Activated naive CD8-positive, alpha-beta T cell treated with anti-CD3 and anti-CD28 coated beads, Interleukin-2, amount 10 ng/mL, durations not matched to agents 7 days and 5 days (primary cell): ENCODE measurements at regions not wholly inside any gene's neighbourhood (a gene's known extent, or its start where the extent isn't known, plus 50 kb on each side); places are given as distances from the start of the nearest gene placed in this dataset.

Experiments used
- ATAC-seq: fragments of 150-1000 bp; cut with Tn5 transposase; one replicate; pipeline ENCODE4 v1.10.0; 2021; ENCODE audit warnings: low read depth, moderate library complexity
- POLR2A ChIA-PET: fragments of 350-600 bp; sonication (Branson Sonifier 250); formaldehyde crosslinking; loops from one replicate; lab custom pipeline; 2021; ENCODE audit warnings: antibody characterized with exemption; lab: Charles Lee
- DNase-seq: peaks from one replicate; pipeline ENCODE4 v3.0.0; 2021
- H3K27ac Mint-ChIP-seq: one replicate; pipeline ENCODE4 v1.8.0; 2022; ENCODE audit warnings: mild to moderate bottlenecking, mixed read lengths
- H3K27me3 Mint-ChIP-seq: one replicate; pipeline ENCODE4 v1.8.0; 2022; ENCODE audit warnings: mild to moderate bottlenecking, moderate library complexity, mixed read lengths
- H3K36me3 Mint-ChIP-seq: one replicate; pipeline ENCODE4 v1.8.0; 2021; ENCODE audit warnings: mild to moderate bottlenecking, mixed read lengths
- H3K4me1 Mint-ChIP-seq: one replicate; pipeline ENCODE4 v1.8.0; 2021; ENCODE audit warnings: mixed read lengths
- H3K4me3 Mint-ChIP-seq: one replicate; pipeline ENCODE4 v1.8.0; 2022; ENCODE audit warnings: mild to moderate bottlenecking, moderate library complexity, mixed read lengths
- H3K9me3 Mint-ChIP-seq: one replicate; pipeline ENCODE4 v1.8.0; 2021; ENCODE audit warnings: mixed read lengths

GRCh38 chr1:109822749-109823542 is 59.2 kb upstream of the EPS8L3 start:
- H3K4me3 Mint-ChIP-seq, result no peak overlapping the region
- no peaks in the 10 kb centered on the region for H3K36me3 Mint-ChIP-seq
- DNase-seq, result no peak
- H3K27ac Mint-ChIP-seq, result peak overlapping the region; percentile 51
- no peak for ATAC-seq
- no peaks in the 10 kb centered on the region for H3K9me3 Mint-ChIP-seq
- POLR2A ChIA-PET, result interaction anchor here (0.7 kb wide), 1 partner anchor 14 kb away, joined by 3 read pairs; no protein-coding TSS in a partner anchor
- no peaks in the 10 kb centered on the region for H3K27me3 Mint-ChIP-seq
- H3K4me1 Mint-ChIP-seq, result peaks cover 40% of the 10 kb centered on the region

GRCh38 chr1:109821831-109822745 is 58.4 kb upstream of the EPS8L3 start:
- H3K9me3 Mint-ChIP-seq, result no peaks in the 10 kb centered on the region
- DNase-seq (no peak), ATAC-seq (no peak)
- H3K4me3 Mint-ChIP-seq, result no peak overlapping the region
- H3K27me3 Mint-ChIP-seq, result no peaks in the 10 kb centered on the region
- H3K4me1 Mint-ChIP-seq, result peaks cover 40% of the 10 kb centered on the region
- peak overlapping the region; percentile 39 for H3K27ac Mint-ChIP-seq
- H3K36me3 Mint-ChIP-seq, result no peaks in the 10 kb centered on the region
- POLR2A ChIA-PET, result interaction anchor here (0.7 kb wide), 1 partner anchor 13 kb away, joined by 3 read pairs; no protein-coding TSS in a partner anchor

DNA sequence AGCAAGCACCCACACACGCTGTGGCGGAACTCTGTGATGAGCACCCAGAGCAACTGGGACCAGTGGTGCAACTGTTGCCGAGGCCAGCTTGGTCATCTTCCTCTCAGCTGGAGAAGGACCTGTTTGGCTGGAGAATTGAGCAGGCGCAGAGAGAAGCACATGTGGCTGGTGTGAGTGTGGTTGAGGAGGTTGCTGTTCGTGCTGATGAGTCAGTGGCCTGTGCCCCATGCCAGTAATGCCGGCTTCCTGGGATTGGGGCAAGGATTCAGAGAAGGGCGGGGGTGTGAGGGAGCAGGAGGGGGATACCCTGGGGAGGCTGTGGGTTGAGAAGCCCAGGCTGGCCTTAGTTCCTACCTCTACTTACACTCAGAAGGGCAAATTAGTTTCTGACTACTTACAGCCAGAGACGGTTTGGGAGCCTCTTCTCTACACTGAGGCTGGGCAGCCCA is 57.5 kb upstream of the EPS8L3 start:
- peaks cover 42% of the 10 kb centered on the region for H3K4me1 Mint-ChIP-seq
- POLR2A ChIA-PET, result no interaction called here
- peak; percentile 35 for ATAC-seq

GRCh38 chr1:109819906-109820305 is 56.2 kb upstream of the EPS8L3 start:
- no peak for ATAC-seq
- Mint-ChIP-seq H3K36me3 (peaks cover 5% of the 10 kb centered on the region), H3K9me3 (peaks cover 2% of the 10 kb centered on the region), H3K4me1 (peaks cover 43% of the 10 kb centered on the region), H3K27ac (peak overlapping the region; percentile 22), H3K27me3 (no peaks in the 10 kb centered on the region), H3K4me3 (no peak overlapping the region)
- no peak for DNase-seq
- POLR2A ChIA-PET, result no interaction called here

More for the DNA sequence above, 57.5 kb upstream of the EPS8L3 start:
- DNase-seq, result no peak
- Mint-ChIP-seq H3K27me3 (no peaks in the 10 kb centered on the region), H3K27ac (peak overlapping the region; percentile 40), H3K4me3 (no peak overlapping the region), H3K36me3 (no peaks in the 10 kb centered on the region), H3K9me3 (peaks cover 2% of the 10 kb centered on the region)

DNA sequence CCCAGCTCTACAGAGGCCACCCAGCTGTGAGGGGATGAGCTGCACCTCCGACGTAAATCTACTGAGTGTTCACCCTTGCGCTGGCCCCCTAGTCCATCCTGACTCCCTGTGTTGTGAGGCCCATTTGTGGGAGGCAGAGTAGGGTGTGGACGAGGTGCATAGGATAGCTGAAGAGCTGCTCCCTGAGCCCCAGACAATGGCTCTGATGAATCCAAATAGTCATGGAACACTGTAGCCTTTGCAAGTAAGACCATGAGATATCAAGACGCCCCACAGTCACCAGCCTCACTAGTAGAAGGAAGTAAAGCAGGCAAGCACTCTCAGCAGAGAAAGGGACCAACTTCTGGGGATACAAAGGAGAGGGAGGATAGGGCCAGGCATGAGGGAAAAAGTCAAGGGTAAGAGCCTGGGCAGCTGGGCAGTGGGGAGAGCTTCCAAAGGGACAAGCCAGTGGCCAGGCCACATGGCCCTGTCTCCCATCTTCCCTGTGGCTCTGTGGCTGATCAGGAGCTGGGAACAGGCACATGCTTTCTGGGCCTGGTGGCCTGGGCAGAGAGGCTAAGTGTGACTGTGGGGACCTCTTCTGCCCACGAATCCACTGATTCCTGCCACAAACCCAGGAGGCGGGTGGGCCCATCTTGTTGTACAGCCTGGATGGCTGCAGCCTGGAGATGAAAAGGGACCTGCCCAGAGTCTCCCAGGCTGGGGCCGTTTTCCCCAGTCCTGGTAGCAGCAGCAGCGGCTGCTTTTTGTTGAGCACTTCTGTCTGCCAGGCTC is 55.5 kb upstream of the EPS8L3 start:
- DNase-seq (no peak), ATAC-seq (no peak)
- peaks cover 5% of the 10 kb centered on the region for H3K36me3 Mint-ChIP-seq
- H3K27ac Mint-ChIP-seq, result peak overlapping the region; percentile 23
- POLR2A ChIA-PET, result no interaction called here
- peaks cover 41% of the 10 kb centered on the region for H3K4me1 Mint-ChIP-seq
- peaks cover 2% of the 10 kb centered on the region for H3K9me3 Mint-ChIP-seq
- no peak overlapping the region for H3K4me3 Mint-ChIP-seq
- no peaks in the 10 kb centered on the region for H3K27me3 Mint-ChIP-seq

- H3K27me3 Mint-ChIP-seq, result no peaks in the 10 kb centered on the region
- ATAC-seq (no peak), DNase-seq (no peak)
- no peak overlapping the region for H3K4me3 Mint-ChIP-seq
- POLR2A ChIA-PET, result no interaction called here
- no peak overlapping the region for H3K27ac Mint-ChIP-seq
- peaks cover 39% of the 10 kb centered on the region for H3K4me1 Mint-ChIP-seq
- H3K9me3 Mint-ChIP-seq, result peaks cover 2% of the 10 kb centered on the region
- peaks cover 5% of the 10 kb centered on the region for H3K36me3 Mint-ChIP-seq
These were observed 54.7 kb upstream of the EPS8L3 start for GRCh38 chr1:109818271-109818987.

DNA sequence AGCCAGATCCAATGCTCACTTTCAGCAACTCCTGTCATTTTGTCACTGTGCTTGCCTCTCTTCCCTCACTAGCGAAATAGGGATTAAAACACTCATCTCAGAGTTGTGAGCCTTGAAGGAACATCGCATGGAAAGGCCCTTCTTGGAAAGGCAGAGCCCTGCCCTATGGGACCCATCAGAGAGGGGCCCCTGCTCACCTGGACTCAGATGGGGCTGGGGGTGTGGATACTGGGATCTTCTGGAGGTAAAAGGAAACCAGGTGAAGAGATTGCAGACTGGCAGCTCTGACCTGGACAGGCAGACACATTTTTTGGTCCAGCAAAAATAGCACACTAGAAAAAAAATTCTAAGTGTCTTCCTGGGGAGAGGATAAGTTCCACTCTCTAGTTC is 54.2 kb upstream of the EPS8L3 start:
- Mint-ChIP-seq H3K9me3 (peaks cover 2% of the 10 kb centered on the region), H3K36me3 (peaks cover 5% of the 10 kb centered on the region), H3K27ac (no peak overlapping the region), H3K4me1 (peaks cover 35% of the 10 kb centered on the region), H3K4me3 (no peak overlapping the region), H3K27me3 (peaks cover 2% of the 10 kb centered on the region)
- no peak for DNase-seq
- no peak for ATAC-seq
- POLR2A ChIA-PET, result no interaction called here

GRCh38 chr1:109816975-109817535 is 53.3 kb upstream of the EPS8L3 start:
- Mint-ChIP-seq H3K36me3 (peaks cover 5% of the 10 kb centered on the region), H3K4me3 (no peak overlapping the region), H3K4me1 (peaks cover 29% of the 10 kb centered on the region), H3K9me3 (peaks cover 2% of the 10 kb centered on the region), H3K27ac (no peak overlapping the region), H3K27me3 (peaks cover 2% of the 10 kb centered on the region)
- DNase-seq (no peak), ATAC-seq (no peak)
- POLR2A ChIA-PET, result no interaction called here

- ATAC-seq (no peak), DNase-seq (no peak)
- POLR2A ChIA-PET, result no interaction called here
- Mint-ChIP-seq H3K27me3 (peaks cover 2% of the 10 kb centered on the region), H3K4me3 (no peak overlapping the region), H3K36me3 (peaks cover 5% of the 10 kb centered on the region), H3K27ac (no peak overlapping the region), H3K4me1 (peaks cover 21% of the 10 kb centered on the region), H3K9me3 (peaks cover 2% of the 10 kb centered on the region)
These were observed 52.6 kb upstream of the EPS8L3 start for GRCh38 chr1:109816175-109816811.

DNA sequence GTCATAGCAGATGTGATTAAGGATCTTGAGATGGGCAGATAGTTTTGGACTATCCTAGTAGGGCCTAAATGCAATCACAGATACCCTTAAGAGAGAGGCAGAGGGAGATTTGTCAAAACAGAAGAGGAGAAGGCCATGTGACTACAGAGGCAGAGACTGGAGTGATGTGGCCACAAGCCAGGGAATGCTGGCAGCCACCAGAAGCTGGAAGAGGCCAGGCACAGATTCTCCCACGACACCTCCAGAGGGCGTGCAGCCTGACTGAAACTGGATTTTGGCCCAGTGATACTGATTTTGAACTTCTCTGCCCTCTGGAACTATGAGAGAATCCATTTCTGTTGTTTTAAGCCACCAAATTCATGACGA is 52.1 kb upstream of the EPS8L3 start:
- H3K9me3 Mint-ChIP-seq, result peaks cover 2% of the 10 kb centered on the region
- ATAC-seq, result no peak
- H3K27ac Mint-ChIP-seq, result peak overlapping the region; percentile 54
- POLR2A ChIA-PET, result no interaction called here
- peaks cover 2% of the 10 kb centered on the region for H3K27me3 Mint-ChIP-seq
- peaks cover 5% of the 10 kb centered on the region for H3K36me3 Mint-ChIP-seq
- peaks cover 16% of the 10 kb centered on the region for H3K4me1 Mint-ChIP-seq
- DNase-seq, result no peak
- no peak overlapping the region for H3K4me3 Mint-ChIP-seq

GRCh38 chr1:109814993-109815786 is 51.5 kb upstream of the EPS8L3 start:
- peaks cover 2% of the 10 kb centered on the region for H3K9me3 Mint-ChIP-seq
- DNase-seq (no peak), ATAC-seq (peak; percentile 33)
- peaks cover 2% of the 10 kb centered on the region for H3K27me3 Mint-ChIP-seq
- peaks cover 16% of the 10 kb centered on the region for H3K4me1 Mint-ChIP-seq
- no peak overlapping the region for H3K4me3 Mint-ChIP-seq
- POLR2A ChIA-PET, result interaction anchor here (0.9 to 1.0 kb wide), 2 partner anchors 18 to 170 kb away, joined by 3 read pairs; partner anchors contain the start of gene AHCYL1
- H3K27ac Mint-ChIP-seq, result peak overlapping the region; percentile 54
- H3K36me3 Mint-ChIP-seq, result peaks cover 5% of the 10 kb centered on the region
